ENCODE measurements at regions not wholly inside any gene's neighbourhood (a gene's known extent, or its start where the extent isn't known, plus 50 kb on each side); places are given as distances from the start of the nearest gene placed in this dataset.
A peak's percentile ranks its signal among the peaks of the same experiment; 100 is the strongest.

DNA sequence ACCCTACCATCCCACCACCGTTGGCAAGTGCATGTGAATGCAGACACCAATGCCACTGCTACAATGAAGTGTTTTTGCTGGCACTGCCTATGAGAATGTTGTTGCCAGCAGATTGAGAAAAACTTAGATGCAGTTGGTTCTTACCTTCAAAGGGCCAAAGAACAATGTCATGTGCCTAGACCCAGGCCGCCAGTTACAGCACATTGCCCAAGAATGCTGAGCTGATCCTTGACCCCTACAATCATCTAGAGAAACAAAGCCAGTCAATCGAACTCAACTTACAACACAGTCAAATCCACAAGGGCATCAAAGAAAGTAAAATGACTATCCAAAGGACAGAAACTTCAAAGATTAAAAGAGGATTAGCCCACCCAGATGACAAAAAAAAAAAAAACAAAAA, 102.4 kb upstream of the SPIN4 start:
- peaks cover 7% of the 10 kb centered on the region for H3K9me3 ChIP-seq (ENCODE audit: insufficient read depth, low read depth, low read length)
- no peaks in the 10 kb centered on the region for H3K79me1 ChIP-seq (ENCODE audit: low read length)
- no peak overlapping the region for H3K27ac ChIP-seq (ENCODE audit: low read depth, low read length)
- no peak overlapping the region for H3K4ac ChIP-seq (ENCODE audit: low read depth, low read length)
- H2BK12ac ChIP-seq (ENCODE audit: low read length) = no peak overlapping the region
- H3K27me3 ChIP-seq (ENCODE audit: insufficient read depth, low read length) = no peaks in the 10 kb centered on the region
- no peaks in the 10 kb centered on the region for H3K79me2 ChIP-seq (ENCODE audit: control insufficient read depth, insufficient read depth, low read length, poor library complexity)
- no peak overlapping the region for H4K8ac ChIP-seq (ENCODE audit: low read depth, low read length)
- H2AK5ac ChIP-seq (ENCODE audit: low read length) = no peak overlapping the region
- H3K9ac ChIP-seq (ENCODE audit: low read length) = no peak overlapping the region
- H3K4me1 ChIP-seq (ENCODE audit: control insufficient read depth in 1 of 2, insufficient read depth in 2 of 2, low read length in 2 of 2) = no peaks in the 10 kb centered on the region
- H3K4me3 ChIP-seq (ENCODE audit: low read depth, low read length) = no peak overlapping the region
- WGBS (ENCODE audit: extremely low coverage, insufficient coverage, insufficient read length) = no CpG with 5 or more reads among the region's 3 CpGs
- H2AFZ ChIP-seq (ENCODE audit: insufficient read depth, low read length, poor library complexity) = no peak overlapping the region
- H4K91ac ChIP-seq (ENCODE audit: low read depth, low read length) = no peak overlapping the region
- peaks cover 13 to 18% of the 10 kb centered on the region in 2 experiments for H3K36me3 ChIP-seq (ENCODE audit: control insufficient read depth in 1 of 2, insufficient read depth in 2 of 2, low read length in 2 of 2)
- no peak overlapping the region for H2BK5ac ChIP-seq (ENCODE audit: low read depth, low read length, poor library complexity)
- H3K4me2 ChIP-seq (ENCODE audit: low read length) = no peak overlapping the region
- H3K18ac ChIP-seq (ENCODE audit: low read length) = peak overlapping the region; percentile 47
- H4K12ac ChIP-seq (ENCODE audit: low read depth, low read length) = no peak overlapping the region
- no peak overlapping the region for H3K23ac ChIP-seq (ENCODE audit: low read length)
- no peak for DNase-seq
- no peak overlapping the region for H3K14ac ChIP-seq (ENCODE audit: low read length)
- H2BK120ac ChIP-seq (ENCODE audit: insufficient read depth, low read length, poor library complexity) = no peak overlapping the region

DNA sequence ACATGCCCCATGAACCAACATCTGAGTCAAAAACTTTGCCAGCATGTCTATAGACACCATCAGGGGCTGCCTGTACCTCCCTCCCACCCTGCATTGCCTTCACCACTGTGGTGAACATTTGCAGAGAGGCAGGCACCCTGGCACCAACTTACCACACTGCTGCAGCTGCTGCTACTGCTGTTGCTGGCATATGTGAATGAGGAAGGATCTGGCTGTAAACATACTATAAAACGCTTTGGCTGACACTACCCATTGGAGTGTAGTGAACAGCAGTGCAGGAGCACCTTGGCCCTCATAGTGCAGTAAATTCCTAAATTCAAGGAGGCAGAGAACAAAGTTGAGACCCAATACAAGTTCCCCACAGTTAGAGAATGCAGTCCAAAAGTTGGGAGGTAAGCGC, 90.6 kb upstream of the SPIN4 start:
- Histone ChIP-seq H3K4ac (ENCODE audit: low read depth, low read length) (no peak overlapping the region), H4K91ac (ENCODE audit: low read depth, low read length) (no peak overlapping the region), H3K79me1 (ENCODE audit: low read length) (peaks cover under 1% of the 10 kb centered on the region)

DNA sequence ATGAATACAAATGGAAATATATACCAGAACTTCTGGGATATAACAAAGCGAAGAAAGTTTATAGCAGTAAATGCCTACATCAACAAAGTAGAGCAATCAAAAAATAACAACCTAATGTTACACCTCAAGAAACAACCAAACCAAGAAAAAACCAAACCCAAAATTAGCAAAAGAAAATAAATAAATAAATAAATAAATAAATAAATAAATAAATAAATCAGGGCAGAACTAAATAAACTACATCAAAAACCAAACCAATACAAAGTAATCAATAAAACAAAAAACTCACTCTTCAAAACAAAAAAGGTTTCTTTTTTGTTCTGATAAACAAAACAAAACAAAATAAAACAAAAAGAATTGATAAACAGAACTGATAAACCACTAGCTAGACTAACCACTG, 88.4 kb upstream of the SPIN4 start:
- no peak overlapping the region for H3K4me2 ChIP-seq (ENCODE audit: low read length)
- H2BK12ac ChIP-seq (ENCODE audit: low read length) = no peak overlapping the region
- no peaks in the 10 kb centered on the region for H3K27me3 ChIP-seq (ENCODE audit: insufficient read depth, low read length)
- H2BK120ac ChIP-seq (ENCODE audit: insufficient read depth, low read length, poor library complexity) = no peak overlapping the region
- H2BK5ac ChIP-seq (ENCODE audit: low read depth, low read length, poor library complexity) = no peak overlapping the region
- H3K18ac ChIP-seq (ENCODE audit: low read length) = no peak overlapping the region
- H3K36me3 ChIP-seq (ENCODE audit: control insufficient read depth in 1 of 2, insufficient read depth in 2 of 2, low read length in 2 of 2) = no peaks in the 10 kb centered on the region
- H3K4me3 ChIP-seq (ENCODE audit: low read depth, low read length) = no peak overlapping the region
- H3K9ac ChIP-seq (ENCODE audit: low read length) = no peak overlapping the region
- no peak overlapping the region for H4K91ac ChIP-seq (ENCODE audit: low read depth, low read length)
- no peaks in the 10 kb centered on the region for H3K9me3 ChIP-seq (ENCODE audit: insufficient read depth, low read depth, low read length)
- H3K14ac ChIP-seq (ENCODE audit: low read length) = no peak overlapping the region
- H2AK5ac ChIP-seq (ENCODE audit: low read length) = no peak overlapping the region
- no CpG with 5 or more reads among the region's 1 CpG for WGBS (ENCODE audit: extremely low coverage, insufficient coverage, insufficient read length)
- no peak overlapping the region for H3K27ac ChIP-seq (ENCODE audit: low read depth, low read length)
- H4K8ac ChIP-seq (ENCODE audit: low read depth, low read length) = no peak overlapping the region
- peaks cover 6% of the 10 kb centered on the region for H3K79me1 ChIP-seq (ENCODE audit: low read length)
- H4K12ac ChIP-seq (ENCODE audit: low read depth, low read length) = no peak overlapping the region
- H3K4me1 ChIP-seq (ENCODE audit: control insufficient read depth in 1 of 2, insufficient read depth in 2 of 2, low read length in 2 of 2) = peaks cover 0 to 5% of the 10 kb centered on the region in 2 experiments
- H3K23ac ChIP-seq (ENCODE audit: low read length) = no peak overlapping the region
- no peak for DNase-seq
- no peak overlapping the region for H3K4ac ChIP-seq (ENCODE audit: low read depth, low read length)
- H3K79me2 ChIP-seq (ENCODE audit: control insufficient read depth, insufficient read depth, low read length, poor library complexity) = no peaks in the 10 kb centered on the region
- H2AFZ ChIP-seq (ENCODE audit: insufficient read depth, low read length, poor library complexity) = no peak overlapping the region

More for the DNA sequence above, 90.6 kb upstream of the SPIN4 start:
- Histone ChIP-seq H3K9me3 (ENCODE audit: insufficient read depth, low read depth, low read length) (no peaks in the 10 kb centered on the region), H3K4me3 (ENCODE audit: low read depth, low read length) (no peak overlapping the region), H3K18ac (ENCODE audit: low read length) (no peak overlapping the region), H3K14ac (ENCODE audit: low read length) (no peak overlapping the region), H3K79me2 (ENCODE audit: control insufficient read depth, insufficient read depth, low read length, poor library complexity) (no peaks in the 10 kb centered on the region), H3K4me2 (ENCODE audit: low read length) (no peak overlapping the region), H3K4me1 (ENCODE audit: control insufficient read depth in 1 of 2, insufficient read depth in 2 of 2, low read length in 2 of 2) (no peaks in the 10 kb centered on the region), H3K23ac (ENCODE audit: low read length) (no peak overlapping the region), H4K12ac (ENCODE audit: low read depth, low read length) (no peak overlapping the region), H3K9ac (ENCODE audit: low read length) (no peak overlapping the region), H2BK120ac (ENCODE audit: insufficient read depth, low read length, poor library complexity) (no peak overlapping the region), H3K27me3 (ENCODE audit: insufficient read depth, low read length) (no peaks in the 10 kb centered on the region), H2AFZ (ENCODE audit: insufficient read depth, low read length, poor library complexity) (no peak overlapping the region), H4K8ac (ENCODE audit: low read depth, low read length) (no peak overlapping the region), H2AK5ac (ENCODE audit: low read length) (no peak overlapping the region), H3K36me3 (ENCODE audit: control insufficient read depth in 1 of 2, insufficient read depth in 2 of 2, low read length in 2 of 2) (no peaks in the 10 kb centered on the region), H2BK5ac (ENCODE audit: low read depth, low read length, poor library complexity) (no peak overlapping the region), H3K27ac (ENCODE audit: low read depth, low read length) (no peak overlapping the region), H2BK12ac (ENCODE audit: low read length) (no peak overlapping the region)
- no peak for DNase-seq
- no CpG with 5 or more reads among the region's 2 CpGs for WGBS (ENCODE audit: extremely low coverage, insufficient coverage, insufficient read length)

DNA sequence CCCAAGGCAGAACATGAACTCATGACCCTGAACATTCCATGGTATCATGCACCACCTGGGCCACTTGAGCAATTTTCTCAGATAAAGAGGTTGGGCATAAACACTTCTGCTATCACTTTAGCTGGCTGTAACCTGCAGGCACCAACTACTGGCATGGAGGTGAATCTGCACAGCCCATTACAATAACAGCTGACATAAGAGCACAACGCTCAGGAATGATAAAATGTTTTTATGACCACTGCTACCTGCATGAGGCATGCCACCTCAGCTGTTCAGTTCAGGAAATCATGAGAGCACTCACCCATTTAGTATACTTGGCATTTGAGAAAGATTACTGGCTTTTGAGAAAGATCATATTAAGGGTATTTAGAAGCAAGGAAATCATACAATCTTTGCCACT, 85.7 kb upstream of the SPIN4 start:
- Histone ChIP-seq H2BK5ac (ENCODE audit: low read depth, low read length, poor library complexity) (peak overlapping the region; percentile 30), H3K4me2 (ENCODE audit: low read length) (no peak overlapping the region), H3K4me3 (ENCODE audit: low read depth, low read length) (no peak overlapping the region), H3K79me2 (ENCODE audit: control insufficient read depth, insufficient read depth, low read length, poor library complexity) (peaks cover 2% of the 10 kb centered on the region), H2BK12ac (ENCODE audit: low read length) (peak overlapping the region; percentile 62), H3K36me3 (ENCODE audit: control insufficient read depth in 1 of 2, insufficient read depth in 2 of 2, low read length in 2 of 2) (no peaks in the 10 kb centered on the region), H3K9me3 (ENCODE audit: insufficient read depth, low read depth, low read length) (no peaks in the 10 kb centered on the region), H3K9ac (ENCODE audit: low read length) (no peak overlapping the region), H3K4ac (ENCODE audit: low read depth, low read length) (no peak overlapping the region), H3K18ac (ENCODE audit: low read length) (peak overlapping the region; percentile 59), H3K14ac (ENCODE audit: low read length) (no peak overlapping the region), H3K79me1 (ENCODE audit: low read length) (peaks cover 26% of the 10 kb centered on the region), H3K4me1 (ENCODE audit: control insufficient read depth in 1 of 2, insufficient read depth in 2 of 2, low read length in 2 of 2) (peaks cover 3 to 22% of the 10 kb centered on the region in 2 experiments), H4K8ac (ENCODE audit: low read depth, low read length) (no peak overlapping the region), H4K91ac (ENCODE audit: low read depth, low read length) (peak overlapping the region; percentile 42), H2AFZ (ENCODE audit: insufficient read depth, low read length, poor library complexity) (no peak overlapping the region), H2AK5ac (ENCODE audit: low read length) (peak overlapping the region; percentile 50), H3K27ac (ENCODE audit: low read depth, low read length) (no peak overlapping the region), H4K12ac (ENCODE audit: low read depth, low read length) (no peak overlapping the region), H3K23ac (ENCODE audit: low read length) (no peak overlapping the region), H3K27me3 (ENCODE audit: insufficient read depth, low read length) (no peaks in the 10 kb centered on the region), H2BK120ac (ENCODE audit: insufficient read depth, low read length, poor library complexity) (peak overlapping the region; percentile 37)
- no CpG with 5 or more reads among the region's 1 CpG for WGBS (ENCODE audit: extremely low coverage, insufficient coverage, insufficient read length)
- DNase-seq = peak; percentile 27 to 49

Data from trophoblast cell (in vitro differentiated cells and primary cell).